Smooth muscle cell (in vitro differentiated cells): ENCODE measurements at regions not wholly inside any gene's neighbourhood (a gene's known extent, or its start where the extent isn't known, plus 50 kb on each side); places are given as distances from the start of the nearest gene placed in this dataset.

Experiments
- DNase-seq: peaks from one replicate; lab custom pipeline; 2025; ENCODE audit not compliant: unreplicated experiment; lab: John Stamatoyannopoulos, UW
- H2AFZ ChIP-seq: fragments of 200-600 bp; sonication (generic); 2 replicates; pipeline ENCODE4 v1.6.0; 2016; ENCODE audit warnings: antibody characterized with exemption, low read depth, mild to moderate bottlenecking
- H3F3A ChIP-seq: fragments of 200-600 bp; sonication (generic); 2 replicates; pipeline ENCODE4 v1.6.0; 2017; ENCODE audit warnings: antibody characterized with exemption, low read depth
- H3K27ac ChIP-seq: fragments of 200-600 bp; sonication (generic); 2 replicates; pipeline ENCODE4 v1.5.1; 2016; ENCODE audit warnings: low read depth, mild to moderate bottlenecking
- H3K27me3 ChIP-seq: fragments of 200-600 bp; sonication (generic); 2 replicates; pipeline ENCODE4 v1.6.1; 2016; ENCODE audit warnings: low read depth, mild to moderate bottlenecking
- H3K36me3 ChIP-seq: fragments of 200-600 bp; sonication (generic); 2 replicates; pipeline ENCODE4 v1.5.1; 2016; ENCODE audit warnings: low read depth
- H3K4me1 ChIP-seq: fragments of 200-600 bp; sonication (generic); 2 replicates; pipeline ENCODE4 v1.5.1; 2016; ENCODE audit warnings: low read depth
- H3K4me2 ChIP-seq: fragments of 200-600 bp; sonication (generic); 2 replicates; pipeline ENCODE4 v1.6.0; 2016; ENCODE audit warnings: mild to moderate bottlenecking
- H3K4me3 ChIP-seq: fragments of 200-600 bp; sonication (generic); 2 replicates; pipeline ENCODE4 v1.5.1; 2016; ENCODE audit warnings: mild to moderate bottlenecking
- H3K79me2 ChIP-seq: fragments of 200-600 bp; sonication (generic); 2 replicates; pipeline ENCODE4 v1.6.0; 2016; ENCODE audit warnings: low read depth, mild to moderate bottlenecking
- H3K9ac ChIP-seq: fragments of 200-600 bp; sonication (generic); 2 replicates; pipeline ENCODE4 v1.6.0; 2016; ENCODE audit warnings: low read depth
- H3K9me3 ChIP-seq: fragments of 200-600 bp; sonication (generic); replicated peaks from 2 replicates; pipeline ENCODE4 v1.5.1; 2016; ENCODE audit warnings: low read depth
- H4K20me1 ChIP-seq: fragments of 200-600 bp; sonication (generic); 2 replicates; pipeline ENCODE4 v1.6.0; 2016; ENCODE audit warnings: low read depth
- CTCF ChIP-seq: fragments of 200-600 bp; sonication (generic); IDR thresholded peaks from 2 replicates; pipeline ENCODE4 v1.5.1; 2017; ENCODE audit warnings: borderline replicate concordance, mild to moderate bottlenecking, antibody characterized with exemption; ENCODE audit not compliant: insufficient read depth, poor library complexity, severe bottlenecking
- WGBS: methylation state at CpG from one replicate; pipeline ENCODE4 v1.1.7; 2016; ENCODE audit warnings: low lambda C conversion rate; 5-methylcytosine and 5-hydroxymethylcytosine counted together

- Histone ChIP-seq H3K36me3 (no peaks in the 10 kb centered on the region), H3K4me1 (no peaks in the 10 kb centered on the region), H3K9ac (no peak overlapping the region), H4K20me1 (no peaks in the 10 kb centered on the region), H3K4me3 (no peak overlapping the region), H2AFZ (peak overlapping the region; percentile 10), H3K9me3 (no peaks in the 10 kb centered on the region), H3F3A (no peaks in the 10 kb centered on the region), H3K27ac (no peak overlapping the region), H3K79me2 (no peaks in the 10 kb centered on the region), H3K4me2 (no peak overlapping the region), H3K27me3 (no peaks in the 10 kb centered on the region)
- TF ChIP-seq CTCF, result no peak
- DNase-seq, result no peak
- WGBS, result 100% methylated on average over 1 of the region's 1 CpG
Measured at GRCh38 chr18:43904209-43904837, 627.0 kb upstream of the SYT4 start.

- Histone ChIP-seq H3K4me1 (no peaks in the 10 kb centered on the region), H3K36me3 (no peaks in the 10 kb centered on the region), H3K4me2 (no peak overlapping the region), H3K9me3 (no peaks in the 10 kb centered on the region), H3K79me2 (no peaks in the 10 kb centered on the region), H3K9ac (no peak overlapping the region), H3F3A (no peaks in the 10 kb centered on the region), H3K27me3 (peaks cover 8% of the 10 kb centered on the region), H3K27ac (no peak overlapping the region), H4K20me1 (no peaks in the 10 kb centered on the region), H2AFZ (no peak overlapping the region), H3K4me3 (no peak overlapping the region)
- no peak for DNase-seq
- no peak for TF ChIP-seq CTCF
- 70% methylated on average over 2 of the region's 2 CpGs for WGBS
Measured at GRCh38 chr18:43914018-43914417, 636.7 kb upstream of the SYT4 start.

GRCh38 chr18:43916984-43917383, 639.7 kb upstream of the SYT4 start:
- Histone ChIP-seq H3K27ac (no peak overlapping the region), H3F3A (no peaks in the 10 kb centered on the region), H2AFZ (no peak overlapping the region), H3K4me1 (no peaks in the 10 kb centered on the region), H3K9ac (no peak overlapping the region), H3K36me3 (no peaks in the 10 kb centered on the region), H3K4me3 (no peak overlapping the region), H3K27me3 (peaks cover 5% of the 10 kb centered on the region), H3K79me2 (no peaks in the 10 kb centered on the region), H3K9me3 (no peaks in the 10 kb centered on the region), H3K4me2 (no peak overlapping the region), H4K20me1 (no peaks in the 10 kb centered on the region)
- DNase-seq, result no peak
- 93% methylated on average over 3 of the region's 3 CpGs for WGBS
- TF ChIP-seq CTCF, result no peak

- WGBS, result 90% methylated on average over 5 of the region's 5 CpGs
- no peak overlapping the region for H3K9ac ChIP-seq
- no peaks in the 10 kb centered on the region for H3K4me1 ChIP-seq
- H3K36me3 ChIP-seq, result no peaks in the 10 kb centered on the region
- no peaks in the 10 kb centered on the region for H4K20me1 ChIP-seq
- H2AFZ ChIP-seq, result no peak overlapping the region
- no peak overlapping the region for H3K4me3 ChIP-seq
- H3K27me3 ChIP-seq, result peaks cover 5% of the 10 kb centered on the region
- no peak for TF ChIP-seq CTCF
- DNase-seq, result no peak
- no peaks in the 10 kb centered on the region for H3F3A ChIP-seq
- no peak overlapping the region for H3K4me2 ChIP-seq
- H3K9me3 ChIP-seq, result no peaks in the 10 kb centered on the region
- H3K79me2 ChIP-seq, result no peaks in the 10 kb centered on the region
- no peak overlapping the region for H3K27ac ChIP-seq
Measured at GRCh38 chr18:43917520-43917919, 640.2 kb upstream of the SYT4 start.
